HEK293T (cell line): ENCODE measurements at regions not wholly inside any gene's neighbourhood (a gene's known extent, or its start where the extent isn't known, plus 50 kb on each side); places are given as distances from the start of the nearest gene placed in this dataset.

ENCODE experiments used
- ARNT ChIP-seq: fragments of 450-650 bp; IDR thresholded peaks from 2 replicates; pipeline ENCODE4 v1.6.1; 2017; ENCODE audit warnings: mild to moderate bottlenecking
- BHLHE40 ChIP-seq: fragments of 450-650 bp; IDR thresholded peaks from 2 replicates; pipeline ENCODE4 v1.6.1; 2016; ENCODE audit warnings: mild to moderate bottlenecking, moderate library complexity, borderline replicate concordance
- ELF4 ChIP-seq: fragments of 450-650 bp; IDR thresholded peaks from 2 replicates; pipeline ENCODE4 v1.6.1; 2017; ENCODE audit warnings: antibody characterized with exemption
- FOXK2 ChIP-seq: fragments of 450-650 bp; IDR thresholded peaks from 2 replicates; pipeline ENCODE4 v1.6.1; 2016; ENCODE audit warnings: mild to moderate bottlenecking
- FOXM1 ChIP-seq: fragments of 450-650 bp; IDR thresholded peaks from 2 replicates; pipeline ENCODE4 v1.6.1; 2017; ENCODE audit warnings: mild to moderate bottlenecking, borderline replicate concordance
- L3MBTL2 ChIP-seq: fragments of 450-650 bp; conservative IDR thresholded peaks from 2 replicates; pipeline ENCODE4 v1.6.1; 2016; ENCODE audit warnings: mild to moderate bottlenecking
- SUZ12 ChIP-seq: fragments of 450-650 bp; IDR thresholded peaks from 2 replicates; pipeline ENCODE4 v1.6.1; 2016; ENCODE audit warnings: mild to moderate bottlenecking
- TARDBP ChIP-seq: fragments of 450-650 bp; IDR thresholded peaks from 2 replicates; pipeline ENCODE4 v1.6.1; 2016
- ZNF384 ChIP-seq: fragments of 450-650 bp; IDR thresholded peaks from 2 replicates; pipeline ENCODE4 v1.6.1; 2016

DNA sequence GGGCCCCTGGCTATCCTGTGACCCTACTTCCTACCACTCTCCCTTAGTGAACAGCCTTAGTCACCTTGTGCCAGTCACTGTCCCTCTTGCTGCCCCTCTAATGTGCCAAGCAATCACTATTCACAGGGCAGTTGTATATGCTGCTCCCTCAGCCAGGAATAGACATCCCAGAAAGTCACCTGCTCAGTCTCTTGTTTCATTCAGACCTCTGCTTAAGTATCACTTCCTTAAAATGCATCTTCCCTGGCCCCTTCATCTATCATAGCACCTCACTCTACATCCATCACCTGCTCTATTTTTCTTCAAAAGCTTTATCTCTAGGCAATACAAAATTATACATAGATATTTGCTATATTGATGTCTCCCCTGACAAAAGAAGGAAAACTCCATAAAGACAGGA, 328.4 kb upstream of the NFE2L3 start:
- TF ChIP-seq SUZ12 (no peak), ZNF384 (no peak), FOXM1 (no peak), ARNT (no peak), ELF4 (no peak), TARDBP (no peak), FOXK2 (no peak), BHLHE40 (no peak), L3MBTL2 (no peak)
